CD14-positive monocyte (primary cell): ENCODE measurements at regions not wholly inside any gene's neighbourhood (a gene's known extent, or its start where the extent isn't known, plus 50 kb on each side); places are given as distances from the start of the nearest gene placed in this dataset.

Experiments used
- DNase-seq, 3 donors: peaks; one replicate each; pipeline ENCODE4 v3.0.0-alpha.2; 2011 to 2022
- H2AFZ ChIP-seq: 2 replicates; pipeline ENCODE4 v1.6.0; 2012; ENCODE audit warnings: mild to moderate bottlenecking, low read depth, low read length, inconsistent platforms; ENCODE audit not compliant: insufficient read depth, poor library complexity, severe bottlenecking
- H3K27ac ChIP-seq, 2 donors: 1 replicate in 1 of 2; 2 replicates in 1 of 2; pipeline ENCODE4 v1.5.1; 2012 to 2013; ENCODE audit warnings: low read length in 2 of 2, control low read depth in 1 of 2, inconsistent platforms in 1 of 2, low read depth in 1 of 2, mild to moderate bottlenecking in 1 of 2
- H3K27me3 ChIP-seq, 2 donors: one replicate each; pipeline versions ENCODE4 v1.6.0 to v1.6.1; 2011 to 2013; ENCODE audit warnings: low read length in 2 of 2; ENCODE audit not compliant: control insufficient read depth in 2 of 2, insufficient read depth in 2 of 2
- H3K36me3 ChIP-seq, 2 donors: replicated peaks in 1 of 2; 1 replicate in 1 of 2; 2 replicates in 1 of 2; pipeline versions ENCODE4 v1.5.1 to v1.6.1; 2012 to 2013; ENCODE audit warnings: low read length in 2 of 2, control low read depth in 1 of 2, inconsistent platforms in 1 of 2, mild to moderate bottlenecking in 1 of 2; ENCODE audit not compliant: insufficient read depth in 2 of 2, control insufficient read depth in 1 of 2
- H3K4me1 ChIP-seq, 2 donors: 1 replicate in 1 of 2; 2 replicates in 1 of 2; pipeline versions ENCODE4 v1.5.1 to v1.6.1; 2012 to 2013; ENCODE audit warnings: low read length in 2 of 2, control low read depth in 1 of 2, inconsistent platforms in 1 of 2, mild to moderate bottlenecking in 1 of 2, moderate library complexity in 1 of 2; ENCODE audit not compliant: insufficient read depth in 2 of 2, control insufficient read depth in 1 of 2
- H3K4me2 ChIP-seq: replicated peaks from 2 replicates; pipeline ENCODE3; 2012; ENCODE audit warnings: low read length, moderate library complexity, mild to moderate bottlenecking; ENCODE audit not compliant: poor library complexity, severe bottlenecking; ENCODE audit errors: extremely low read depth
- H3K4me3 ChIP-seq, 3 experiments: fragments of 200-600 bp in 1 of 3; sonication (generic) in 1 of 3; replicated peaks in 1 of 3; 1 replicate in 2 of 3; 2 replicates in 1 of 3; pipeline ENCODE4 v1.5.1; 2011 to 2013; ENCODE audit warnings: low read length in 3 of 3, mild to moderate bottlenecking in 3 of 3, control low read depth in 2 of 3, low read depth in 2 of 3, inconsistent platforms in 1 of 3, moderate library complexity in 1 of 3
- H3K79me2 ChIP-seq: 2 replicates; pipeline ENCODE4 v1.6.0; 2012; ENCODE audit warnings: mild to moderate bottlenecking, control low read depth, inconsistent platforms, low read length, moderate library complexity; ENCODE audit not compliant: insufficient read depth
- H3K9ac ChIP-seq: 2 replicates; pipeline ENCODE4 v1.6.0; 2017; ENCODE audit warnings: low read length, mild to moderate bottlenecking; ENCODE audit not compliant: insufficient read depth, poor library complexity, severe bottlenecking
- H3K9me3 ChIP-seq, 2 donors: replicated peaks in 1 of 2; 1 replicate in 1 of 2; 2 replicates in 1 of 2; pipeline versions ENCODE4 v1.5.1 to v1.6.1; 2012 to 2013; ENCODE audit warnings: low read length in 2 of 2, control low read depth in 1 of 2; ENCODE audit not compliant: control insufficient read depth in 1 of 2, insufficient read depth in 1 of 2
- H4K20me1 ChIP-seq: 2 replicates; pipeline ENCODE4 v1.6.0; 2012; ENCODE audit warnings: mild to moderate bottlenecking, low read length, control low read depth, moderate library complexity; ENCODE audit not compliant: insufficient read depth
- H3K27ac Mint-ChIP-seq, 7 donors: one replicate each; pipeline ENCODE4 v1.8.0; 2020; ENCODE audit warnings: mild to moderate bottlenecking in 7 of 7, mixed read lengths in 7 of 7, moderate library complexity in 6 of 7, inconsistent platforms in 2 of 7
- H3K27me3 Mint-ChIP-seq, 3 donors: one replicate each; pipeline ENCODE4 v1.8.0; 2021 to 2022; ENCODE audit warnings: low read depth in 3 of 3, mild to moderate bottlenecking in 3 of 3, mixed read lengths in 3 of 3, moderate library complexity in 3 of 3, inconsistent platforms in 1 of 3
- H3K36me3 Mint-ChIP-seq, 2 donors: one replicate each; pipeline ENCODE4 v1.8.0; 2020; ENCODE audit warnings: mixed read lengths in 2 of 2, inconsistent platforms in 1 of 2, mild to moderate bottlenecking in 1 of 2
- H3K4me1 Mint-ChIP-seq: one replicate; pipeline ENCODE4 v1.8.0; 2020; ENCODE audit warnings: mild to moderate bottlenecking, mixed read lengths
- H3K4me3 Mint-ChIP-seq, 2 donors: one replicate each; pipeline ENCODE4 v1.8.0; 2020; ENCODE audit warnings: mild to moderate bottlenecking in 2 of 2, mixed read lengths in 2 of 2, moderate library complexity in 1 of 2
- H3K9me3 Mint-ChIP-seq, 7 donors: one replicate each; pipeline ENCODE4 v1.8.0; 2020 to 2022; ENCODE audit warnings: mixed read lengths in 7 of 7, mild to moderate bottlenecking in 6 of 7, moderate library complexity in 6 of 7, inconsistent platforms in 2 of 7
- WGBS: methylation state at CpG from one replicate; pipeline ENCODE4 v1.1.5; 2013; ENCODE audit warnings: missing lambda C conversion rate; ENCODE audit not compliant: insufficient coverage; 5-methylcytosine and 5-hydroxymethylcytosine counted together
- intact Hi-C, 2 donors: fragments of 100-400 bp; cut with micrococcal nuclease; formaldehyde crosslinking; loops; one replicate each; pipeline versions ENCODE4 v1.15.0 to v1.15.1; 2023
- TF ChIP-seq, protein P1 (sequence below): fragments of 200-600 bp; IDR thresholded peaks from one replicate; pipeline ENCODE4 v1.8.0; 2022; ENCODE audit warnings: antibody characterized with exemption, mild to moderate bottlenecking

DNA sequence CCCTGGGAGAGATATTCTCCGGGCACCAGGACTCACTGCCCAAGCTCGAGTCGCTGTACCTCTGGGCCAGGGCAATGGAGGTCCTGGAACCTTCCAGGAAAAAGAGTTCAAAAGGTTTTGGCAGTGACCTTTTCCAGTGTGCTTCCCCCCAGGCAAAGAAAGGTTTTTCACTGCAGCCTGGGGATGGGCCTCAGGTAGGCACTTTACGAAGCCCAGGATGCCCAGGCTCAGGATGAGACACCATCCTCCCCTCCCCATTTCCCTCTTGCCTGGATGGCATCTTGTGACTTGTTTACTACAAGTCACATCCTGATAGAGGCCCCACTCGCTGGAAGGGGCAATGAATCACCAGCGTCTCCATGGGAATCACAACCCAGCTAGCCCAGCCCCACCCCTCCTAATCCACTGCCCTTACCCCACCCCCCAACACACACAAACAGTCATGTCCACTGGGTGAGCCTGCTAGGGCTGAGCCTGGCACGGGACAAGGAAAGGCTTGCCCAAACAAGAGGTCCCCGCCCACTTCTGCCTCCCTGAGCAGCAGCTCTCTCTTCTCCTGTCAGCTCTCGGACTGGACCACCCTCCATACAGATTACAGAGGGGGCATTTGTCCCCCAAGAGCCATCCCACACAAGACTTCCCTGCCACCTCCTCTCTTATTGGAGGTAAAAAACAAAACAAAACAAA, 93.8 kb upstream of the SMNDC1 start:
- Histone ChIP-seq H3K4me2 (no peak overlapping the region), H3K4me3 (no peak overlapping the region), H3K79me2 (no peaks in the 10 kb centered on the region), H3K9me3 (no peaks in the 10 kb centered on the region), H3K4me1 (peaks cover 0 to 10% of the 10 kb centered on the region in 2 donors), H3K36me3 (no peaks in the 10 kb centered on the region), H3K27ac (no peak overlapping the region), H3K9ac (no peak overlapping the region), H2AFZ (no peak overlapping the region), H3K27me3 (no peaks in the 10 kb centered on the region), H4K20me1 (no peaks in the 10 kb centered on the region)
- peaks cover 0 to 3% (median 0%) of the 10 kb centered on the region in 7 donors for H3K9me3 Mint-ChIP-seq
- WGBS = 72% methylated on average over 9 of the region's 9 CpGs
- H3K27ac Mint-ChIP-seq = peak overlapping the region in 3 of 7 donors; percentile 3 to 31 (median 6)
- TF ChIP-seq, protein P1, sequence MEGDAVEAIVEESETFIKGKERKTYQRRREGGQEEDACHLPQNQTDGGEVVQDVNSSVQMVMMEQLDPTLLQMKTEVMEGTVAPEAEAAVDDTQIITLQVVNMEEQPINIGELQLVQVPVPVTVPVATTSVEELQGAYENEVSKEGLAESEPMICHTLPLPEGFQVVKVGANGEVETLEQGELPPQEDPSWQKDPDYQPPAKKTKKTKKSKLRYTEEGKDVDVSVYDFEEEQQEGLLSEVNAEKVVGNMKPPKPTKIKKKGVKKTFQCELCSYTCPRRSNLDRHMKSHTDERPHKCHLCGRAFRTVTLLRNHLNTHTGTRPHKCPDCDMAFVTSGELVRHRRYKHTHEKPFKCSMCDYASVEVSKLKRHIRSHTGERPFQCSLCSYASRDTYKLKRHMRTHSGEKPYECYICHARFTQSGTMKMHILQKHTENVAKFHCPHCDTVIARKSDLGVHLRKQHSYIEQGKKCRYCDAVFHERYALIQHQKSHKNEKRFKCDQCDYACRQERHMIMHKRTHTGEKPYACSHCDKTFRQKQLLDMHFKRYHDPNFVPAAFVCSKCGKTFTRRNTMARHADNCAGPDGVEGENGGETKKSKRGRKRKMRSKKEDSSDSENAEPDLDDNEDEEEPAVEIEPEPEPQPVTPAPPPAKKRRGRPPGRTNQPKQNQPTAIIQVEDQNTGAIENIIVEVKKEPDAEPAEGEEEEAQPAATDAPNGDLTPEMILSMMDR = no peak
- peak; percentile 54 to 78 (median 64) for DNase-seq
- intact Hi-C loops = no loop called here
- H3K4me1 Mint-ChIP-seq = peaks cover 13% of the 10 kb centered on the region
- H3K36me3 Mint-ChIP-seq = no peaks in the 10 kb centered on the region
- no peak overlapping the region for H3K4me3 Mint-ChIP-seq
- H3K27me3 Mint-ChIP-seq = peaks cover 0 to 2% (median 2%) of the 10 kb centered on the region in 3 donors

DNA sequence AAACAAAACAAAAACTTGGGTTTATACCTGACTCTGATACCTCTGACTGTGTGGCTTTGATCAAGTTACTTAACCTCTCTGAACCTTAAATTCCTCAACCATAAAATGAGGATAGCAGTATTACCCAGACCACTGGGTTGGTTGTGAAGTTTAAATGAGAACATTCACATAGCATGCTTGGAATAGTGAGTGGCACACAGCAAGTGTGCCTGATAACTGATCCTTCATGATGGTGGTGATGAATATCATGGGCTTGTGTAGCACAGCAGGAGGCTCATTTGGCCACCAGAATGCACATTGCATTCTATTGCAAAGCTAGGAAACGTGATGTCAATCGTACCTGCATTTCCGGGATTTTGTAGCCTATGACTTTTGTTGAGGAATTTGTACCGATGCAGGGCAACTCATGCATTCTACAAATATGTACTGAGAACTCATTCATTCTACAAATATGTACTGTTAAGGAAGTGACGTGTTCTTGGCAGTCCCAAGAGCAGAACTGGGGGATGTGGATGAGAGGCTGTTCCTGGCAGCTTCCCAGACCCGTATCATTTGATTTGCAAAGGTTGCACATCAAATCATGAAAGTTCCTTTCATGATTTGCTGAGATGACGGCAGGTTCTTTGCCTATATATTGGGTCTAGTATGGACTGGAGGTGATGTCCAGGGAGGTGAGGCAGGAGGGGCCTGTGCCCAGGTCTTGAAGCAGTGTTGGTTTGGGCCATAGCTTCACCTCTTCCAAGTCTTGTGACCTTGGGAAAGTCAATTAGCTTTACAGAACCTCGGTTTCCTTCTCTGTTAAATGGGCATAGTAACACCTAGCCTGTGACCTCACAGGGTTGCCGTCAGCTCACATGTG, 94.6 kb upstream of the SMNDC1 start:
- Mint-ChIP-seq H3K36me3 (no peaks in the 10 kb centered on the region), H3K4me1 (peaks cover 13% of the 10 kb centered on the region), H3K27me3 (peaks cover 0 to 2% (median 2%) of the 10 kb centered on the region in 3 donors), H3K4me3 (no peak overlapping the region), H3K27ac (peak overlapping the region in 2 of 7 donors; percentile 3 to 6), H3K9me3 (peaks cover 0 to 3% (median 0%) of the 10 kb centered on the region in 7 donors)
- Histone ChIP-seq H3K27ac (no peak overlapping the region), H3K4me1 (peaks cover 0 to 10% of the 10 kb centered on the region in 2 donors), H3K9ac (no peak overlapping the region), H3K4me2 (no peak overlapping the region), H2AFZ (no peak overlapping the region), H3K27me3 (no peaks in the 10 kb centered on the region), H3K79me2 (no peaks in the 10 kb centered on the region), H3K4me3 (no peak overlapping the region), H3K9me3 (no peaks in the 10 kb centered on the region), H3K36me3 (no peaks in the 10 kb centered on the region), H4K20me1 (no peaks in the 10 kb centered on the region)
- intact Hi-C loops = no loop called here
- no peak for DNase-seq
- TF ChIP-seq, protein P1 = no peak
- 74% methylated on average over 2 of the region's 9 CpGs for WGBS
